Epithelial cell of esophagus (primary cell): ENCODE measurements at regions not wholly inside any gene's neighbourhood (a gene's known extent, or its start where the extent isn't known, plus 50 kb on each side); places are given as distances from the start of the nearest gene placed in this dataset.

ENCODE experiments used
- DNase-seq: peaks from one replicate; pipeline ENCODE4 v3.0.0; 2010; ENCODE audit warnings: low read depth
- H3K4me3 ChIP-seq: 2 replicates; pipeline ENCODE4 v1.5.1; 2011; ENCODE audit warnings: mild to moderate bottlenecking, low read length, control low read depth
- TF ChIP-seq, protein P1 (sequence below): IDR thresholded peaks from 2 replicates; pipeline ENCODE4 v1.5.1; 2011; ENCODE audit warnings: low read depth, mild to moderate bottlenecking, low read length, control low read depth, inconsistent platforms; ENCODE audit not compliant: insufficient read depth; ENCODE audit errors: missing control alignments

DNA sequence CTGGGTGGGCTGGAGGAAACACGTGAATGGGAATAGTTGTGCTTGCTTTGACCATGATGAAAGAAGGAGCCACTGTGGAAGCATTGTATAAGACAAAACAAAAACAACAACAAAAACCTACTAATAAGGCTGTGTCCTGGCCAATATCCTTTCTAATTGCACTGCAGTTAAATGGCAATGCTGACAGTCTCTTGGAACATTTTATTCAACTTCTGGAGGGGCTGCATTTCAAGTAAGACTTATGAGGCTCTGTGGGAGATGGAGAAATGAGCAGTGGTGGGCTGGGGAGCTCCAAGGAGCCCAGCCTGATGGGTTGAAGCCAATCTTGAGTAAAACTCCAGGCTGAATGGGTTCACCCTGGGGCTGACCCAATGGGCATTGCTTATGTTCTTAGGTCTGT, 99.8 kb upstream of the ROPN1 start:
- H3K4me3 ChIP-seq, result no peak overlapping the region
- DNase-seq, result no peak
- TF ChIP-seq, protein P1, sequence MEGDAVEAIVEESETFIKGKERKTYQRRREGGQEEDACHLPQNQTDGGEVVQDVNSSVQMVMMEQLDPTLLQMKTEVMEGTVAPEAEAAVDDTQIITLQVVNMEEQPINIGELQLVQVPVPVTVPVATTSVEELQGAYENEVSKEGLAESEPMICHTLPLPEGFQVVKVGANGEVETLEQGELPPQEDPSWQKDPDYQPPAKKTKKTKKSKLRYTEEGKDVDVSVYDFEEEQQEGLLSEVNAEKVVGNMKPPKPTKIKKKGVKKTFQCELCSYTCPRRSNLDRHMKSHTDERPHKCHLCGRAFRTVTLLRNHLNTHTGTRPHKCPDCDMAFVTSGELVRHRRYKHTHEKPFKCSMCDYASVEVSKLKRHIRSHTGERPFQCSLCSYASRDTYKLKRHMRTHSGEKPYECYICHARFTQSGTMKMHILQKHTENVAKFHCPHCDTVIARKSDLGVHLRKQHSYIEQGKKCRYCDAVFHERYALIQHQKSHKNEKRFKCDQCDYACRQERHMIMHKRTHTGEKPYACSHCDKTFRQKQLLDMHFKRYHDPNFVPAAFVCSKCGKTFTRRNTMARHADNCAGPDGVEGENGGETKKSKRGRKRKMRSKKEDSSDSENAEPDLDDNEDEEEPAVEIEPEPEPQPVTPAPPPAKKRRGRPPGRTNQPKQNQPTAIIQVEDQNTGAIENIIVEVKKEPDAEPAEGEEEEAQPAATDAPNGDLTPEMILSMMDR, result no peak

DNA sequence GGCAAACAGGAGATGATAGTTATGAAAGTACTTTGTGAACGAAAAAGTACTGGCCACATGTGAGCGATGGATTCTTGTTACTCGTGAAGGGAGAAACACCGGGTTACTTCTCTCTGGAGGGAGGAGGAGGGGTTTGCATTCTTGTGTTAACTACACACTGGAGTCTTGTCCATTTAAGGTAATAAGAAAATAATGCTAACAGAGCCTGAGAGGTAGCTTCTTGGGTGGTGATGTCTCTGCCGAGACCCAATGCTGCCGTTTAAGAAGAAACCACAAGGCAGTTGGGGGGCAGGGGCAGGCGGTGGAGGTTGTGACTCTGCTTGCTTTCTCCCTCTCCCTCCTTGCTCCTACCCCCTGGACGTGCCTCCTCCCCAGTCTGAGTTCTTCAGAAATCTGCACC, 100.9 kb upstream of the ROPN1 start:
- DNase-seq, result no peak
- TF ChIP-seq, protein P1, result no peak
- no peak overlapping the region for H3K4me3 ChIP-seq

DNA sequence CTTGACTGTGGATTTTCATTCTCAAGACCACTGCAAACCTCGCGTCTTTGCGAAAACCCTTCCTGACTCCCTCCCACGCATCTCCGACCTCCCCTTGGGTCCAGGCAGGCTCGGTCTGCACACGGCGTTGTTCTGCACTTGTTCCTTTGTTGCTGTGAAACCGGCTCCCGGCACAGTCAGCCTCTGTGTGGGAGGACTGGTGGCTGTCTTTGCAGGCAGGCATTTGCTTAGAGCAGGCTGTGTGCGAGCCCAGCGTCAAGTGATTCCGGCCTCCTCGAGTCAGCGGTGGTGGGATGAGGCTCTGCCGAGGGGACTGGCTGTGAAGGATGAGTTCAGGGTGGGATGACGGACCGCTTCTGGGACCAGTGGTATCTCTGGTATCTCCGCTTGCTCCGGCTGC, 102.6 kb upstream of the ROPN1 start:
- H3K4me3 ChIP-seq, result no peak overlapping the region
- DNase-seq, result no peak
- TF ChIP-seq, protein P1, result no peak

DNA sequence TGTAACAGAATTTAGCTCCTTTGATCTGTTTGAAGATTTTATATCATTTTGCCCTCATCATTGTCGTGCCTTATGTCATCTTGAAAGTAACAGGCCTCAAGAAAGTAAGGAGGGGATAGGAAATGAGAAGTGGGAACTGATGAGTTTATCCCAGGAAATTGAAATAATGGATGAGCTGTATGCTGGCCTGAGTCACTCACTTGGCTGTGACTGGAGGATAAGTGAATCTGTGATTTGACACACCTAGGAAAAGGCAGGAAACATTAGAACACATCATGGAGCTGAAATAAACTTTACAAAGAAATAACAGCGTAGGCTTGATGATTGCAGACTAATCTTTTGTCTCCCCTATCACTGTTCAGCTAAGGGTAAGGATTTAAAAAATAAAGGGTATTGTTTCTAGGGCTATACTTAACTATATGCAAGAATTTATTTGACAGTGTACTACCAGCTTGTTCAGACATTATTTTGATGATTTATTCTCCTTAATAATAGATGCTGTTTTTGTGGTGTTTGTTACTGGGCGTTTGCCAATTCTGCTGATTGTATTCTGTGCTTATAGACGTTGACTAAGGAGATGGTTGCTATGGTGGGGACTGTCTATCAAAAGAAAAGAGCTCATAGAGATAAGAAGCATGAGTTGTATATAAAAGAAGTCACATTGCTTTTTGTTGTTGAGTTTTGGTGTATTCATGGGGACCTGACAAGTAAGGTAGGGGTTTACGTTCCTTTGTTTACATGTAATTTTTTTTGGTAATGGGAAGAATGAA, 105.6 kb upstream of the ROPN1 start:
- H3K4me3 ChIP-seq, result no peak overlapping the region
- peak; percentile 39 for DNase-seq
- TF ChIP-seq, protein P1, result no peak

DNA sequence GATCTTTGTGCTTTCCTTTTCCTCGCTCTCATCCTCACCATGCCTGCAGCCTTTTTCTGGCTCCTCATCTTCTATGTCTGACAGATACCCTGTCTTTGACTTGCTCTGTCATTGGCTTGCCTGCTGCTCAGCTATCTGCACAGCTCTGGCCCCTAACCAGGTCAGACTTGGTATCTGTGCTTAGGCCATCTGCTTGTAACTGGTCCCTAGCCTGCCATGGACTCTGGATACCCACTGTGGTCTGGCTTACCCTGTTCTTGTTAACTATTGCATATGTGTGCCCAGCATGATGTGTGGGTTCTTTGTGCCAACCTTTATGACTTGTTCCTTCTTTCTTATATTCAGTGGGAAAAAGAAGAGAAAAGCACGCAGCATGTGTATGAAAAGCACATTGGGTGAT, 109.7 kb upstream of the ROPN1 start:
- no peak overlapping the region for H3K4me3 ChIP-seq
- TF ChIP-seq, protein P1, result no peak
- no peak for DNase-seq

DNA sequence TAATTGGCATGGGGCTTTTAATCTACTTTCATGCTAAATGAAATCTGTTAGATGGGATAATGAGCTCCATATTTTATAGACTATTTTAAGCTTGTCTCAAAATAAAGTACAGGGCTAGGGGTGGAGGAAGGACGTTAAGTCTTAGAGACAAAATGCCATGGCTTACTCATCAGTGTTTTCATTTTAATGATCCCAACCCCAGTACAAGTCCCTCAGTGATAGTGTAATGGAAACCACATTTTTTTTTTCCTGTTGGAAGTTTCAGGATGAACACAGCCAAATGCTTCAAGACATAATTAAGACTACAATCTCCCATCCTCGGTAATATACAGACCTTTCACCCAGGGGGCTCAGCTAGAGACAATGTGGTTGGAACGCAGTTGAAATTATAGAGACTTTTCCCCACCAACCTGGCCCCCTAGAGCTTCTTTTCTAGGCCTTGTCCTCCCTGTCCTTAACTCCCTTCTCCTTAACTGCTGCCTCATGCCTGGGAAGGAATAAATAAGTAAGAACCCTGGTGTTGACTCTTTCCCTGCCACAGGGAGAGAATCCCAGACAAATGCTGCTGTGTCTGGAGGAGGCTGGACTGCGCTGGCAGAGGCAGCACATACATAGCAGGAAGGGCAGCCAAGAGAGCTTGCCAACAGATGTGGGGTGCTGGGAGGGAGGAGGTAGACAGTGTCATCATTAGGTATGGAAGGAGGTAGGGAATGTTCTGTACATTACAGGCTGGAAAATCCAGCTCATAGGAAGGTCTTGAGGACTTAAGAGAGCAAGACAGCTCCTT, 115.4 kb upstream of the ROPN1 start:
- TF ChIP-seq, protein P1, result no peak
- no peak overlapping the region for H3K4me3 ChIP-seq
- no peak for DNase-seq
